ENCODE measurements at regions not wholly inside any gene's neighbourhood (a gene's known extent, or its start where the extent isn't known, plus 50 kb on each side); places are given as distances from the start of the nearest gene placed in this dataset.

GRCh38 chr12:67025543-67026114, 243.5 kb upstream of the CAND1 start:
- TF ChIP-seq CTCF (IDR thresholded peaks at IDR 0.05; ENCODE audit: extremely low read depth, insufficient read depth, missing control alignments), result peak; percentile 68
- in situ Hi-C loops (cut with MboI; ENCODE audit: low pct_unique_long_range_greater_than_20kb, low sequenced_read_pairs, unreplicated experiment), result no loop called here
- peak; percentile 40 for DNase-seq (ENCODE audit: low spot score)

GRCh38 chr12:67026487-67027246, 242.5 kb upstream of the CAND1 start:
- in situ Hi-C loops (cut with MboI; ENCODE audit: low pct_unique_long_range_greater_than_20kb, low sequenced_read_pairs, unreplicated experiment), result no loop called here
- no peak for DNase-seq (ENCODE audit: low spot score)
- TF ChIP-seq CTCF (IDR thresholded peaks at IDR 0.05; ENCODE audit: extremely low read depth, insufficient read depth, missing control alignments), result no peak

- no peak for DNase-seq (ENCODE audit: low spot score)
- in situ Hi-C loops (cut with MboI; ENCODE audit: low pct_unique_long_range_greater_than_20kb, low sequenced_read_pairs, unreplicated experiment), result no loop called here
- TF ChIP-seq CTCF (IDR thresholded peaks at IDR 0.05; ENCODE audit: extremely low read depth, insufficient read depth, missing control alignments), result no peak
Measured at GRCh38 chr12:67028529-67028928, 240.6 kb upstream of the CAND1 start.

- DNase-seq (ENCODE audit: low spot score), result no peak
- in situ Hi-C loops (cut with MboI; ENCODE audit: low pct_unique_long_range_greater_than_20kb, low sequenced_read_pairs, unreplicated experiment), result no loop called here
- no peak for TF ChIP-seq CTCF (IDR thresholded peaks at IDR 0.05; ENCODE audit: extremely low read depth, insufficient read depth, missing control alignments)
Measured at GRCh38 chr12:67034110-67034879, 234.9 kb upstream of the CAND1 start.

GRCh38 chr12:67035121-67035520, 234.0 kb upstream of the CAND1 start:
- in situ Hi-C loops (cut with MboI; ENCODE audit: low pct_unique_long_range_greater_than_20kb, low sequenced_read_pairs, unreplicated experiment), result no loop called here
- no peak for DNase-seq (ENCODE audit: low spot score)
- no peak for TF ChIP-seq CTCF (IDR thresholded peaks at IDR 0.05; ENCODE audit: extremely low read depth, insufficient read depth, missing control alignments)

- in situ Hi-C loops (cut with MboI; ENCODE audit: low pct_unique_long_range_greater_than_20kb, low sequenced_read_pairs, unreplicated experiment), result no loop called here
- no peak for TF ChIP-seq CTCF (IDR thresholded peaks at IDR 0.05; ENCODE audit: extremely low read depth, insufficient read depth, missing control alignments)
- DNase-seq (ENCODE audit: low spot score), result no peak
Measured at GRCh38 chr12:67038486-67038885, 230.7 kb upstream of the CAND1 start.
